ENCODE measurements at regions not wholly inside any gene's neighbourhood (a gene's known extent, or its start where the extent isn't known, plus 50 kb on each side); places are given as distances from the start of the nearest gene placed in this dataset.
A peak's percentile ranks its signal among the peaks of the same experiment; 100 is the strongest.

DNA sequence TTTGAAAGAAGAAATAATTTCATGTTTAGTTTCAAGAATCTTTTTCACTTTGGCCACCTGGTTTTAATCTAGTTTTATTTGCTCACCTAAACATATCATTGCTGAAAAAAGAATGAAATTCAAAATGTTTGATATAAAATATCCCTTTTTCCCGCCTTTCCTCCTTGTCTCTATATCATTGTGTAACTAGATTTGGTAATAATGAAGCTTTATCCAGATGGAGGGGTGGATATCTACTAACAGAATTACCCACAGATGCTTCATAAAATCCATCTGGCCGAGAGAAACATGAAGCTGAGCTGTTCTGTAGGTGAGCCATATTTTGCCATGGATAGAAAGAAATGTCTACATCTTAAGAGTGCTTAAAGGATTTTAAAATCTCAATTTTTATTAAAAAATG is 214.7 kb downstream of the ICE1 start:
- no peak for DNase-seq (ENCODE audit: low read depth in 2 of 2)
- no peak for TF ChIP-seq CTCF (IDR thresholded peaks at IDR 0.05; ENCODE audit: low read depth, low read length)
- H3K4me3 ChIP-seq (replicated peaks in 1 of 2; ENCODE audit: low read depth in 2 of 2, low read length in 2 of 2), result no peak overlapping the region

- TF ChIP-seq CTCF (IDR thresholded peaks at IDR 0.05; ENCODE audit: low read depth, low read length), result no peak
- no peak overlapping the region for H3K4me3 ChIP-seq (replicated peaks in 1 of 2; ENCODE audit: low read depth in 2 of 2, low read length in 2 of 2)
- no peak for DNase-seq (ENCODE audit: low read depth in 2 of 2)
These were observed 212.3 kb downstream of the ICE1 start for GRCh38 chr5:5634817-5635216.

GRCh38 chr5:5633579-5633978 is 211.1 kb downstream of the ICE1 start:
- no peak for DNase-seq (ENCODE audit: low read depth in 2 of 2)
- H3K4me3 ChIP-seq (replicated peaks in 1 of 2; ENCODE audit: low read depth in 2 of 2, low read length in 2 of 2), result no peak overlapping the region
- no peak for TF ChIP-seq CTCF (IDR thresholded peaks at IDR 0.05; ENCODE audit: low read depth, low read length)

- DNase-seq (ENCODE audit: low read depth in 2 of 2), result no peak
- no peak for TF ChIP-seq CTCF (IDR thresholded peaks at IDR 0.05; ENCODE audit: low read depth, low read length)
These were observed 210.2 kb downstream of the ICE1 start for GRCh38 chr5:5632678-5633077.

GRCh38 chr5:5629607-5629978 is 207.1 kb downstream of the ICE1 start:
- DNase-seq (ENCODE audit: low read depth in 2 of 2), result peak; percentile 4 to 50
- TF ChIP-seq CTCF (IDR thresholded peaks at IDR 0.05; ENCODE audit: low read depth, low read length), result no peak
- no peak overlapping the region for H3K4me3 ChIP-seq (replicated peaks in 1 of 2; ENCODE audit: low read depth in 2 of 2, low read length in 2 of 2)

More at GRCh38 chr5:5632678-5633077, 210.2 kb downstream of the ICE1 start:
- no peak overlapping the region for H3K4me3 ChIP-seq (replicated peaks in 1 of 2; ENCODE audit: low read depth in 2 of 2, low read length in 2 of 2)

DNA sequence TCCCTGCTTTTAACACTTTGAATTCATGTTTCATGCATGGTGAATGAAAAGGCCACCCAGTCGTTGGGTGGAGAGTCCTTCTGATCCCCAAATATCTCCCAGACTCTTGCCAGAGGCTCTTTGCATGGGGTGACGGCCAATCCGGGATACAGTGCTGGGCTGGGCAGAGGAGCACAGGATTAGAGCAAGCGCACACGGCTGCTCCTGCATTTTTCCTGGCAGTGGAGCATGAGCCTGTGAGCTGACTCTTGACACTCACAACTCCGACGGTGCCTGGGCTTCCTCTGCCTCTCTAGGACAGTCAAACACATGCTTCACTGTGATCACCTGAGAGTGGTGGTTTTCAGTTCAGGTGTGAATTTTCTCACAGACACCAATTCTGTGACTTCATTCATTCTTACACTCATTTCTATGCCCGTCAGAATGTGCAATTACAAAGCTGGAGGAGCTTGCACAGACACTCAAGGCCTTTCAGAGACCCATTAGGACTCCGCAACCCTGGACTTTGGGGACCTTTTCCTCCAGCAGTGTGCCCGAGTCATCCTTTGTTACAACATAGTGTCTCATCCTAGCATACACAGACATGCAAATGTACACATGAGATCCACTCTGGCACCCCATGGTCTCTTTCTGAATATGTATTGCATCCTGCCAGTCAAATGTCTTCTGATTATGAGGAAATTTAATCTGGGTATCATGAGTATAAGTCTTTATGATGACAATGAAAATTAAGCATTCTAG is 206.6 kb downstream of the ICE1 start:
- DNase-seq (ENCODE audit: low read depth in 2 of 2), result no peak
- H3K4me3 ChIP-seq (replicated peaks in 1 of 2; ENCODE audit: low read depth in 2 of 2, low read length in 2 of 2), result no peak overlapping the region
- TF ChIP-seq CTCF (IDR thresholded peaks at IDR 0.05; ENCODE audit: low read depth, low read length), result no peak

GRCh38 chr5:5626412-5626811 is 203.9 kb downstream of the ICE1 start:
- TF ChIP-seq CTCF (IDR thresholded peaks at IDR 0.05; ENCODE audit: low read depth, low read length), result no peak
- DNase-seq (ENCODE audit: low read depth in 2 of 2), result no peak

More at GRCh38 chr5:5626412-5626811, 203.9 kb downstream of the ICE1 start:
- H3K4me3 ChIP-seq (replicated peaks in 1 of 2; ENCODE audit: low read depth in 2 of 2, low read length in 2 of 2), result no peak overlapping the region
